ENCODE measurements at regions not wholly inside any gene's neighbourhood (a gene's known extent, or its start where the extent isn't known, plus 50 kb on each side); places are given as distances from the start of the nearest gene placed in this dataset.

GRCh38 chr9:8262625-8263622 lies 463.3 kb upstream of the DMAC1 start:
- DNase-seq (ENCODE audit: low read depth in 2 of 2), result no peak

- DNase-seq (ENCODE audit: low read depth in 2 of 2), result no peak
These were observed 462.2 kb upstream of the DMAC1 start for GRCh38 chr9:8261737-8262136.

DNA sequence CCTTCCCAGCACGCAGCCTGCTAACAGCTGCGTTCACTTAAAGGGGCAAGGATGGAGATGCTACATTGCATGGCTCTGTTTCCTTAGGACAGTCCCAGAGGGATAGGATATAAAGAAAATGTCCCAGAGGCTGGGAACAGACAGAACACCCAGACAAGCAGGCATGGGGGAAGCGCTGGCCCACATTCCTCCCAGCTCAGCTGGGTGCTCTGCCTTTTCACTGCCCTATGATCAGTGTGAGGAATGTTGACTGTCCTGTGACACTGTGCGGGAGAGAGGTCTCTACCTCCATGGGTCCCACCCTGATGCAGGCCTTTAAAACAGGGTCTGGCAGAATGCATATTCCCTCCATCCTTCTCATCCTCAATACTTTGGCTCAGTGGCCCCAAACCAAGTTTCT lies 459.4 kb upstream of the DMAC1 start:
- no peak for DNase-seq (ENCODE audit: low read depth in 2 of 2)

- no peak for DNase-seq (ENCODE audit: low read depth in 2 of 2)
These were observed 457.3 kb upstream of the DMAC1 start for GRCh38 chr9:8256880-8257279.

- no peak for DNase-seq (ENCODE audit: low read depth in 2 of 2)
These were observed 456.3 kb upstream of the DMAC1 start for GRCh38 chr9:8255850-8256249.

GRCh38 chr9:8254541-8254940 lies 455.0 kb upstream of the DMAC1 start:
- no peak for DNase-seq (ENCODE audit: low read depth in 2 of 2)

DNA sequence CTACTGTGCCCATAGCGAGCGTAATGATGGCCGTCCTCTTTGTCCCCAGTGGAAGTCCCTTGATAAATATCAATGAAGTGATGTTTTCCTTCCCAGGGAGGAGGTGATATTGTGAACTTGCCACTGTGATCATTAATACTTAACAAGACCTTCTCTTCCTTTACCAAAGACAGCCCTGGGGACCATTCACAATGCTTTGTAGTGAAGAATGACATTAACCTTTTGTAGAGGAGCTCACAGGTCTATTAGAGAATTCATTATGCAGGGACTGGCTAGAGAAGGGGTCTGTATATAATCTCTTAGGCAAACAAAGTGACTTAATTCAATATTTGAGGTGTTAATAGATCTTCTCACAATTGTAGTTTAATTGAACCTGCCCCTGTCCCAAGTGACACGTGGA lies 452.9 kb upstream of the DMAC1 start:
- DNase-seq (ENCODE audit: low read depth in 2 of 2), result no peak

GRCh38 chr9:8251566-8251965 lies 452.0 kb upstream of the DMAC1 start:
- DNase-seq (ENCODE audit: low read depth in 2 of 2), result no peak

- DNase-seq (ENCODE audit: low read depth in 2 of 2), result no peak
These were observed 445.0 kb upstream of the DMAC1 start for GRCh38 chr9:8244505-8245092.

GRCh38 chr9:8241201-8241600 lies 441.6 kb upstream of the DMAC1 start:
- DNase-seq (ENCODE audit: low read depth in 2 of 2), result no peak

- no peak for DNase-seq (ENCODE audit: low read depth in 2 of 2)
These were observed 437.5 kb upstream of the DMAC1 start for GRCh38 chr9:8237096-8237495.

DNA sequence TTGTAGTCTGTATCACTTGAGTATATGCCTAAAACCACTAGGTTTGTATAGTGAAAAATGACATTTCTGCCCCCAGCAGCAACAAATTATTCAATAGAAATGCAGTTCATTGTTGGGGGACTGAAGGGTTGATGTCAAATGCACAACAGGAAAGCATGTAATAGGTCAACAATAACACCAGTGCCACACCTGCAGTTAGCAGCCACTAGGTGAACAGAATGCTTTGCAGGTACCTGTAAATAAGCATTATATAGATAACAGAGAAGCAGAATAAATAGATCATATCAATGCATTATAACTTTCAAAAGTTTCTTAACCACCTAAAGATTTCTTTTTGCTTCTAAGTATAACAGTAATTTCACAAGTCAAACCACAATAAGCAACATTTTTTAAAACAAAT lies 435.9 kb upstream of the DMAC1 start:
- DNase-seq (ENCODE audit: low read depth in 2 of 2), result no peak

DNA sequence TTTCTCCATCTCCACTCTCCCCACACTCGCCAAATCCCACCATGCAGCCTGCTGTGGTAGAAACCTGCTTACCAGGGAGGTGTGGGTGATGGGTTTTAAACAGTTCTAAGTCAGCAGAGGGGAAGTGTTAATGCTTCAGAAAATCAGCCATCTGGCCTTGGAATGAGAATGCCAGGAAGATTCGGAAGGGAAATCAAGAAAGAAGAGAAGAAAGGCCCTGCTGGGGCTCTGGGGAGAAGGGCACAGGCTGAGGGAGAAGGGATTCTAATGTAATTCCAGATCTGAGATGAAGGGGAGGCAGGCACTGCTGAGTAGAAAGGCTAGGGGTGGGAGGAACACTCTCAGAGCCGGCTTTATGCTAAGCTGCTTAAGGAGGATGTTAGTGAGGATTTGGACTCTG lies 434.7 kb upstream of the DMAC1 start:
- no peak for DNase-seq (ENCODE audit: low read depth in 2 of 2)

DNA sequence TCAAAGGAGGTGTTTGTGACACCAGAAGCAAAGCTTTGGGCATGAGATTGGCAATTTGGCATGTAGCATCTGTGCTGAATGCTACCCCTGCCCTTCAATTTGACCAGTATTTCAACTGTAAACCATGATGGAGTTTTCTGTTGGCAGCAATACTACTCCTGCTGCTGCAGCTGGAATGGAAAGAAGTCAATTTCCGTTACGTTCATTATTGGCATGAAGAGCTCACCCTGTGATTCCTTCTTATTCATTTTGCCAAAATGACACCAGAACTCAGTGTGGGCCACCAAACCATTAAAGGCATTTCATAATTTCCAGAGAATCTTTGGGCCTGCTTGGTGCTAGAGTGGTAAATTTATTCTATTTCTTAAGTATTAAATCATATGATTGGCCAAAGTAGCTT lies 433.1 kb upstream of the DMAC1 start:
- no peak for DNase-seq (ENCODE audit: low read depth in 2 of 2)

- no peak for DNase-seq (ENCODE audit: low read depth in 2 of 2)
These were observed 429.6 kb upstream of the DMAC1 start for GRCh38 chr9:8229226-8229625.

DNA sequence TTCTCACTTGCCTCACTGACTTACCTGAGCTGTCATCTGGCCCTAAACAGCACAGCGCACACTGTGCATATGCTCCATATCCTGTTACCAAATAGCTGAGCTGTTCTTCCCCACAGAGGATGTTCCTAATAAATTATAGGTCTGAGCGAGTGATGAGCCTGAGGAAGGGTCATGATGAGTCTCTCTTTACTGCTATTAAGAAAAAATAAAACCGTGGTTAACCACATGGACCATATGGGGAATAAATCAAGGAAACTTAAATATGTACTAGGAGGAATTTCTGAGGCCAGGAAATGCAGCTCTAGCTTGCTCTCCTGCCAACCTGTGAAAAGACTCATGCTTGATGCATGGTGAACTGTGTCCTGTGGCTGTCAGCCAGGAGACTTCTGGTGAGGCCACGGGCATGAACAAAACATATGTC lies 424.8 kb upstream of the DMAC1 start:
- no peak for DNase-seq (ENCODE audit: low read depth in 2 of 2)

DNA sequence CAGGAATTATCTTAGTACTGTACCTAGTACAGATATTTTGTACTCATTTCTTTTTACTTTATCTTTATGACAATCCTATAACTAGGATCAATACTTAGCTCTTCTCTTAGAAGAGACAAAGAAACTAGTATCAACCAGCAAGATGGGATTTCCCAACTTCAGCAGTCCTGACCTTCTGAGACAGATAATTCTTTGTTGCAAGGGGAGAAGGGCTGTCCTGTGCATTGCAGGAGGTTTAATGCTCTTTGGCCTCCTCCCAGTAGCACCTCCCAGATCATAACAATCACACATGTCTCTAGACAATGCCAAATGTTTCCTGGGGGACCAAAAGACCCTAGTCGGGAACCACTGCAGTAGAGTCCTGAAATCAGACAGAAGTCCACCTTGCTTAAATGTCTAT lies 424.3 kb upstream of the DMAC1 start:
- DNase-seq (ENCODE audit: low read depth in 2 of 2), result no peak

- DNase-seq (ENCODE audit: low read depth in 2 of 2), result no peak
These were observed 421.9 kb upstream of the DMAC1 start for GRCh38 chr9:8221462-8221861.

GRCh38 chr9:8208465-8208864 lies 408.9 kb upstream of the DMAC1 start:
- no peak for DNase-seq (ENCODE audit: low read depth in 2 of 2)

- DNase-seq (ENCODE audit: low read depth in 2 of 2), result no peak
These were observed 408.0 kb upstream of the DMAC1 start for GRCh38 chr9:8207596-8207995.

GRCh38 chr9:8206720-8207119 lies 407.1 kb upstream of the DMAC1 start:
- DNase-seq (ENCODE audit: low read depth in 2 of 2), result no peak

DNA sequence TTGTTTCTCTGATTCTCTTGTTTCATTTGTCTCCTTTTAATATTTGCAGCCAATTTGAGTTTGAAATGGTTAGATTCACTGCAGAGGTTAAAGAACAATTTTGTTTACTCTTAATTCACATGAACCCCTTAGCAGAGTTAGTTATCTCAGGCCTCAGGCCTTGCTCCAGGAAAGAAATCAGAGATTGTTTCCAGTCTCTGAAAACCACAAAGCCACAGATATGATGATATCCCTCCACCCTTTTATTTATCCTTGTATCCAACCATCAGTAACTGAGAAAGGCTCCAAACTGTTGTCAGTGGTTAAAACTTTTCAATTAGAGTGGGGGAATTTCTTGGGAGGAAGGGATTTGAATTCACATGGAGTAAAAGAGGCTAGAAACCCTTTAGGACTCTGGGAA lies 406.0 kb upstream of the DMAC1 start:
- DNase-seq (ENCODE audit: low read depth in 2 of 2), result no peak

GRCh38 chr9:8189881-8190280 lies 390.3 kb upstream of the DMAC1 start:
- no peak for DNase-seq (ENCODE audit: low read depth in 2 of 2)
